ENCODE measurements at regions not wholly inside any gene's neighbourhood (a gene's known extent, or its start where the extent isn't known, plus 50 kb on each side); places are given as distances from the start of the nearest gene placed in this dataset.

DNA sequence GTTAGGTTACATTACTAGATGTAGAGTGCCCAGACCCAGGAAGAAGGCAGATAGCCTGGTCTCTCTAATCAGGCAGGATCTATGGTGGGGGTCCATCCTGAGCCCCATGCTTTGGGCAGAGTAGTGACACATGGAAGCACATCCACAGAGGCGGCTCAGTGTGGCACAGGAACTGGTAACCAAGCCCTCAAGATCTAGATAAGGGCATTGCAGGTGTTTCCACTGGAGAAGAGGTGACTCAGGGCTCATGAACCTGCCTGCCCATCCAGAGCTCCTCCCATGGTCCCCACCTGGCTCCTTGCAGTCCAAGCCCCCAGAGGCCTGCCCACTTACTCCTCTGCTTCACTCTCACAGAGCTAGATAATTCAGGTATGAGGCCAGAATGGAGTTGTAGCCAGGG lies 62.0 kb upstream of the TMEM132E start:
- H3K27ac Mint-ChIP-seq = no peak overlapping the region
- H3K4me3 Mint-ChIP-seq = no peak overlapping the region
- DNase-seq (ENCODE audit: low spot score in 2 of 2, unreplicated experiment in 2 of 2) = no peak
- H3K4me1 Mint-ChIP-seq = no peaks in the 10 kb centered on the region
- TF ChIP-seq, protein P1, sequence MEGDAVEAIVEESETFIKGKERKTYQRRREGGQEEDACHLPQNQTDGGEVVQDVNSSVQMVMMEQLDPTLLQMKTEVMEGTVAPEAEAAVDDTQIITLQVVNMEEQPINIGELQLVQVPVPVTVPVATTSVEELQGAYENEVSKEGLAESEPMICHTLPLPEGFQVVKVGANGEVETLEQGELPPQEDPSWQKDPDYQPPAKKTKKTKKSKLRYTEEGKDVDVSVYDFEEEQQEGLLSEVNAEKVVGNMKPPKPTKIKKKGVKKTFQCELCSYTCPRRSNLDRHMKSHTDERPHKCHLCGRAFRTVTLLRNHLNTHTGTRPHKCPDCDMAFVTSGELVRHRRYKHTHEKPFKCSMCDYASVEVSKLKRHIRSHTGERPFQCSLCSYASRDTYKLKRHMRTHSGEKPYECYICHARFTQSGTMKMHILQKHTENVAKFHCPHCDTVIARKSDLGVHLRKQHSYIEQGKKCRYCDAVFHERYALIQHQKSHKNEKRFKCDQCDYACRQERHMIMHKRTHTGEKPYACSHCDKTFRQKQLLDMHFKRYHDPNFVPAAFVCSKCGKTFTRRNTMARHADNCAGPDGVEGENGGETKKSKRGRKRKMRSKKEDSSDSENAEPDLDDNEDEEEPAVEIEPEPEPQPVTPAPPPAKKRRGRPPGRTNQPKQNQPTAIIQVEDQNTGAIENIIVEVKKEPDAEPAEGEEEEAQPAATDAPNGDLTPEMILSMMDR (IDR thresholded peaks at IDR 0.05; ENCODE audit: unreplicated experiment) = no peak
- H3K36me3 Mint-ChIP-seq = no peaks in the 10 kb centered on the region
- peaks cover 65% of the 10 kb centered on the region for H3K27me3 Mint-ChIP-seq (ENCODE audit: low read depth)
- no peaks in the 10 kb centered on the region for H3K9me3 Mint-ChIP-seq

DNA sequence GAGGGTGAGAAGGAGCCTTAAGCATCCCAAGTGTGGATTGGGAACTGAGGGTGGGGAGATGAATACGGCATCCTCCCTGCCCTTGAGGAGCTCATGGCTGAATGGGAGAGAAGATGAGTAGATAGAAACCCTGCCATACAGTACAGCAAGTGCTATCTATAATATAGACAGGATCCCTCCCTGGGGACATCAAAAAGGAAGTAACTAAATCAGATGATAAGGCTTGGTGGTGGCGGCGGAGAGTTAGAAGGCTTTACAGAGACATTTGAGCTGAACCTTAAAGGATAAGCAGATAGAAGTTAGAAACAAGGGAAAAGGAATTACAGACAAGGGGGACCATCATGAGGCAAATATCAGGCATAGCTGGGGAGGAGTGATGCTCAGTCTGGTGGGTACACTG lies 67.5 kb upstream of the TMEM132E start:
- TF ChIP-seq, protein P1 (IDR thresholded peaks at IDR 0.05; ENCODE audit: unreplicated experiment) = no peak
- DNase-seq (ENCODE audit: low spot score in 2 of 2, unreplicated experiment in 2 of 2) = no peak
- Mint-ChIP-seq H3K4me3 (no peak overlapping the region), H3K4me1 (no peaks in the 10 kb centered on the region), H3K27me3 (ENCODE audit: low read depth) (peaks cover 83% of the 10 kb centered on the region), H3K27ac (no peak overlapping the region), H3K36me3 (no peaks in the 10 kb centered on the region), H3K9me3 (no peaks in the 10 kb centered on the region)

DNA sequence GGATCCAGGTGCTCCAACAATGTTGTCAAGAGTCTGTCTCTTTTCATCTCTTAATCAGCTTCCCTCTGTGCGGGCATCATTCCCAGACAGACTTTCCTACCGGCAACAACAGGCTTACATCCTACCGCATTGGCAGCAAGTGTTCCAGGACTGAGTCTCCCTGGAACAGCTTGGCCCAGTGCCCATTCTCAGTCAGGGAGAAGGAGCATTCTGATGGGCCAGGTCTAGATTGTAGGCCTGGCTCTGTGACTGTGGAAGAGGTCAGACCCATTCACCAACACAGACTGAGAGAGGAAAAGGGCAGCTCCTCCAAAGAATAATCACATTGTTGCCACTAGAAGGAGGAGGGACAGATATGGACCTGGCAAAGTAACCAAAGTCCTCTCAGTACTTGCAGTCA lies 68.1 kb upstream of the TMEM132E start:
- Mint-ChIP-seq H3K4me1 (no peaks in the 10 kb centered on the region), H3K9me3 (no peaks in the 10 kb centered on the region), H3K27me3 (ENCODE audit: low read depth) (peaks cover 86% of the 10 kb centered on the region), H3K4me3 (no peak overlapping the region), H3K27ac (no peak overlapping the region), H3K36me3 (no peaks in the 10 kb centered on the region)
- no peak for DNase-seq (ENCODE audit: low spot score in 2 of 2, unreplicated experiment in 2 of 2)
- TF ChIP-seq, protein P1 (IDR thresholded peaks at IDR 0.05; ENCODE audit: unreplicated experiment) = no peak

DNA sequence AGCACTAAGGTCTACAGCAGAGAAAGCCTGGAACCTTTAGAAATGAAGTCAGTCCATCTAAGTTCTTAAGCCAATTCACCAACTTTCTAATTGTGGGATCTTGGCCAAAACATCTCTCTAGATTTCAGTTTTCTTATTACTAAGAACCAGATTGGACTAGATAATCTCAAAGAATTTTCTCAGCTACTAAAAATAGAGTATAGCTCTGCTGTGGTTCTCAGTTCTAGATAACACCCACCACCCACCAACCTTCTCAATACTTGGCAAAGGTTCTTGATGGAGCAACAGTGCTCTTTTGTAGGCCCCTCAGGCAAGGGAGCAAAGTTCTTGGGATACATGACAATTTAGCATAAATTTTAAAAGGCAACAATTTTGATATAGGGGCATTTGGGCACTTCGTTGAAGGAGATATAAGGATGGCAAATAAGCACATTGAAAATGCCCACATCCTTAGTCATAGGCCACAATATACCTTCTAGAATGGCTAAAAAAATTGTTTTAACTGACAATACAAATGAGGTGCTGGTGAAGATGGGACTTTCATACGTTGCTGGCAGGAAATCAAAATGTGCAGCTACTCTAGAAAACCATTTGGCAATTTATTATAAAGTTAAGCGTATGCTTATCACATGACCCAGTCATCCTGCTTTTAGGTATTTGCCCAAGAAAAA lies 74.4 kb upstream of the TMEM132E start:
- Mint-ChIP-seq H3K27ac (no peak overlapping the region), H3K27me3 (ENCODE audit: low read depth) (peaks cover 70% of the 10 kb centered on the region), H3K4me3 (no peak overlapping the region), H3K9me3 (no peaks in the 10 kb centered on the region), H3K36me3 (no peaks in the 10 kb centered on the region), H3K4me1 (no peaks in the 10 kb centered on the region)
- TF ChIP-seq, protein P1 (IDR thresholded peaks at IDR 0.05; ENCODE audit: unreplicated experiment) = no peak
- no peak for DNase-seq (ENCODE audit: low spot score in 2 of 2, unreplicated experiment in 2 of 2)

DNA sequence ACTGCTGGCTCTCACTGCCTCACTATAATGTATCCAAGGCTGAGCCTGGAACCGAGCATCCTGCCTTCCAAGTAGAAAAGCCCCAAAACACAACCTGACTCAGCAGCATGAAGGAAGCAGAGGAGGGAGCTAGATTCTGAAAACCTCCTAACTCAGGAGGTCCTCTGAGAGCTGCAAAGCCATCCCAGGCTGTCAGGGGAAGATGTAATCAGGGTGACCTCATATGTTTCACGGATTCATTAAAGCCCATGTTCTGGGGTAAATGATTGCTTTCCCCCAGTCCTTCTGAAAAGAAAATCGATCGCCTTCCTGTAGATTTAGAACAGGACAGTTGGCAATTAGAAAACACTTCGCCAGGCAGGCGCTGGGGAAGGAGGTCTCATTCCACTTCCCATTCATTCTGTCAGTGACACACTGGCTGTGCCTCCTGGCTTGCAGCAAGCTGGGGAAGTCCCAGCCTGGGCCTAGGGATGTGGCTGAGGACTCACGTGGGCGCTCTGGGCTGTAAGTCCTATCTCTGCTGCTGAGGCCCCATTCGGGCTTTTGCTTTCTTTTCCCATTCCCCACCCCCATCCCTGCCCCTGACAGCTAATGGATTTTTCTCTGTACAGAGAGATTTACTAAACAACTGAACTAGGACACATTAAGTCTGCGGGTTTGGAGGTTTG lies 75.7 kb upstream of the TMEM132E start:
- no peaks in the 10 kb centered on the region for H3K36me3 Mint-ChIP-seq
- H3K4me1 Mint-ChIP-seq = no peaks in the 10 kb centered on the region
- H3K27me3 Mint-ChIP-seq (ENCODE audit: low read depth) = peaks cover 62% of the 10 kb centered on the region
- TF ChIP-seq, protein P1 (IDR thresholded peaks at IDR 0.05; ENCODE audit: unreplicated experiment) = no peak
- H3K27ac Mint-ChIP-seq = no peak overlapping the region
- H3K4me3 Mint-ChIP-seq = no peak overlapping the region
- no peak for DNase-seq (ENCODE audit: low spot score in 2 of 2, unreplicated experiment in 2 of 2)
- no peaks in the 10 kb centered on the region for H3K9me3 Mint-ChIP-seq

Data from mesothelial cell of epicardium (in vitro differentiated cells).